Omental fat pad (tissue), 3 donors: ENCODE measurements at regions not wholly inside any gene's neighbourhood (a gene's known extent, or its start where the extent isn't known, plus 50 kb on each side); places are given as distances from the start of the nearest gene placed in this dataset.

ENCODE experiments used
- ATAC-seq: fragments of 150-250 bp; one replicate; pipeline ENCODE4 v1.9.1; 2016; ENCODE audit warnings: mild to moderate bottlenecking, moderate library complexity; ENCODE audit not compliant: low FRiP score
- DNase-seq: peaks from one replicate; pipeline ENCODE4 v3.0.0-alpha.2; 2019; ENCODE audit warnings: low spot score
- TF ChIP-seq, protein P1 (sequence below), 3 donors: fragments of 450-650 bp; IDR thresholded peaks; one replicate each; pipeline ENCODE4 v1.5.1; 2016 to 2017; ENCODE audit warnings: antibody characterized with exemption in 3 of 3, mild to moderate bottlenecking in 3 of 3, moderate library complexity in 2 of 3

DNA sequence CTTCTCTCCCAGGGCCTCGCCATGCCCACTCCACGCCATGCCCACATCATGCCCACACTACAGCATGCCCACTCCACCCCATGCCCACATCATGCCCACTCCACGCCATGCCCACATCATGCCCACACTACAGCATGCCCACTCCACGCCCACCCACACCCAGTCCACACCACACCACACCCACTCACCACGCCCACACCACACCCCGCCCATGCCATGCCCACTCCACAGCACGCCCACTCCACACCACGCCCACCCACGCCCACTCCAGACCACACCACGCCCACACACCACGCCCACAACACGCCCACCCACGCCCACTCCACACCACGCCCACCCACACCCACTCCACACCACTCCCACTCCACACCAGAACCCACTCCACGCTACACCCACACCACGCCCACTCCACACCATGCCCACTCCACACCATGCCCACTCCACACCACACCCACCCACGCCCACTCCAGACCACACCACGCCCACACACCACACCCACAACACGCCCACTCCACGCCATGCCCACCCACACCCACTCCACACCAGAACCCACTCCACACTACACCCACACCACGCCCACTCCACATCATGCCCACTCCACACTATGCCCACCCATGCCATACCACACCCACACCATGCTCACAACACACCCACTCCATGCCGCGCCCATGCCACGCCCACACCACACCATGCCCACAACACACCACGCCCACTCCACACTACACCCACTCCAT is 88.6 kb downstream of the ERMARD start:
- ATAC-seq (no peak), DNase-seq (no peak)
- TF ChIP-seq, protein P1, sequence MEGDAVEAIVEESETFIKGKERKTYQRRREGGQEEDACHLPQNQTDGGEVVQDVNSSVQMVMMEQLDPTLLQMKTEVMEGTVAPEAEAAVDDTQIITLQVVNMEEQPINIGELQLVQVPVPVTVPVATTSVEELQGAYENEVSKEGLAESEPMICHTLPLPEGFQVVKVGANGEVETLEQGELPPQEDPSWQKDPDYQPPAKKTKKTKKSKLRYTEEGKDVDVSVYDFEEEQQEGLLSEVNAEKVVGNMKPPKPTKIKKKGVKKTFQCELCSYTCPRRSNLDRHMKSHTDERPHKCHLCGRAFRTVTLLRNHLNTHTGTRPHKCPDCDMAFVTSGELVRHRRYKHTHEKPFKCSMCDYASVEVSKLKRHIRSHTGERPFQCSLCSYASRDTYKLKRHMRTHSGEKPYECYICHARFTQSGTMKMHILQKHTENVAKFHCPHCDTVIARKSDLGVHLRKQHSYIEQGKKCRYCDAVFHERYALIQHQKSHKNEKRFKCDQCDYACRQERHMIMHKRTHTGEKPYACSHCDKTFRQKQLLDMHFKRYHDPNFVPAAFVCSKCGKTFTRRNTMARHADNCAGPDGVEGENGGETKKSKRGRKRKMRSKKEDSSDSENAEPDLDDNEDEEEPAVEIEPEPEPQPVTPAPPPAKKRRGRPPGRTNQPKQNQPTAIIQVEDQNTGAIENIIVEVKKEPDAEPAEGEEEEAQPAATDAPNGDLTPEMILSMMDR (IDR thresholded peaks at IDR 0.05): no peak

DNA sequence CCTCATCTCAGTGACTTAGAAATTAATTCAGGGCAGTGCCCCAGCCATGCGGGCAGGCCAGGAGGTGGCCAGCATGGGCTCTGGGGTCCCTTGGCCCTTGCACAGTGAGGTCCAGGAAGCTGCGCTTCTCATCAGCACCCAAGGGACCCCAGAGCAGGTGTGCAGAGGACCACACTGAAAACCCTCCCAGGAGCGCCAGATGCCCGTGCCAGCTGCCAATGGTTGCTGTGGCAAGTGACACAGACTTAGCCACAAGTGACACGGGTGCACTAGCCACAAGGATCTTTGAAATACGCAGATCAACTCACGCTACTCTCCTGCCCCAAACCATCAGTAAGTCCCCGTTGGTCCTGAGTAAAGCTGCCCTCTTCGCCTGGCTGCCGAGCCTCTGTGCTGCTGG is 88.1 kb downstream of the ERMARD start:
- DNase-seq: no peak
- TF ChIP-seq, protein P1 (IDR thresholded peaks at IDR 0.05): no peak
- ATAC-seq: no peak

DNA sequence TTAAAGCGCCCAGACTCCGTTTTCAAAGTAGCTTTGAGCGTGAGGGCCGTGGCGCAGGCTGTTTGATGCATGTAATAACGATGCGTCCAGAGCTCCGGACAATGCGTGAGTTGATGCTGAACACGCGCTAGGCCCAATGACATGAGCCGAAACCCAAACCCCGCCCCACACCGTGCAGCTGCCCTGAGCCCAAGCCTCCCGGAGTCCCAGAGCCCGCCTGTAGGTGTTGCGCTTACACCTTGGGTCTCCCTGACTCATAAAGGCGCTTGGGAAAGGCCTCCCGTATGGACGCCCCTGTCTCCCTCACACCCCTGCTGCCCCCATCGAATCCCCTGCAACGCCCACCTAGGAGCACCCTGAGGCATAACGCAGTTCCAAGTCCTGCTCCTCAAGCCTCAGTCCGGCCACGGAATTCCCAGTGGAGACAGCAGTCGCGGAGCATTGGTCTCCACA is 87.6 kb downstream of the ERMARD start:
- TF ChIP-seq, protein P1 (IDR thresholded peaks at IDR 0.05): no peak
- ATAC-seq: no peak
- no peak for DNase-seq

DNA sequence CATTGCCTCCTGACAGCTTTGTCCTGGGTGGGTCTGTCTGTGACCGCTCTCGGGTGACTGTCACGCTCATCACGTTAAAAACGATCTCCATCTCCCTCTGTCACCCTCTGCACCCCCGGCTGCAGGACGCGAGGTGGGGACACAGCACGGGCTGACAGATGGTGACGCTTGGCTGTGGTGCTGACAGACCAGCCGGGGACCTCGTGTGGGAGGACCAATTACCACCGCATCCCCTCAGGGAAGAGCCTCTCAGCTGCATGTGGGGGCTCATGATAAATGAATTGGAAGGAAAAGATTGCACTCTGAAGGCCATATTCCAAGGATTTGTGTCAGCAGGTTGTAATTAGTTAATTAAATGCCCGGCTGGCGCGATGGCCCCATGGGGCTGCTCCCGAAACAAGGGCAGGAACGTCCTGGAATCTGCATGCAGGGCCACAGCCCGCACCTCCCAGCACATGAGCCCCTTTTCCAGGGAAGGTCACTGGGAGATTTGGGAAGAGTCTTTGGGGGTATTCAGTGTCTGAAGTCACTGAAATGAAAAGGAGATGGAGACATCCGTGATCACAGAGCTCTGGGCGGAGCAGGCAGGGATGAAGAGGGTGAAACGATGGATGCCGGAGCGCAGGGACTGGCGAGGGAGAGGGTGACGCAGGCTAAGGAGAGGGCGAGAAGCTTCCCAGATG is 87.1 kb downstream of the ERMARD start:
- ATAC-seq: no peak
- TF ChIP-seq, protein P1 (IDR thresholded peaks at IDR 0.05): no peak
- DNase-seq: no peak

DNA sequence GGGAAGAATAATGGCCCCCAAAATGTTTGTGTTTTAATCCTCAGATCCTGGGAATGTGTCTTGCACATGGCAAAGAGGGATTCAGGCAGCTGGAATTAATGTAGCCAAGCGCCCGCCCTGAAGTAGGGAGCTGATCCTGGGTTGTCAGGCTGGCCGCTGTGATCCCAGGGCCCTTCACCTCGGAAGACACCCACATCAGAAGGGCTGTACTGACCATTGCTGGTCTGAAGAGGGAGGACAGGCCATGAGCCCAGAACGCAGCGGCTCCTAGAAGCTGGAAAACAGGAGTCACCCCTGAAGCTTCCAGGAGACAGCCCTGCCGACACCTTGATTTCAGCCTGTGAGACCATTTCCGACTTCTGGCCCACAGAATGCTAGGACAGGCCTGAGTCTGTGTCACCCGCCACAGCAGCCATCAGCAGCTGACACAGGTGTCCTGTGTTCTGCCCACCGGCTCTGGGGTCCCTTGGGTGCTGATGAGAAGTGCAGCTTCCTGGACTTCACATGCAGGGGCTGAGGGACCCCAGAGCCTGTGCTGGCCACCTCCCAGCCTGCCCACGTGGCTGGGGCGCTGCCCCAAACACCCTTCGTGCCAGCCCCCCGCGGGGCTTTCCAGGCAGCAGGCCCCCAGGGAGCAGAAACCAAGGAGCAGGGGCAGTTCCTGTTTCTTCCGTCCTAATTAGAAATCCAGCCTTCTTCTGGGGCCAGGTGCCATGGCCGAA is 86.3 kb downstream of the ERMARD start:
- DNase-seq: no peak
- TF ChIP-seq, protein P1 (IDR thresholded peaks at IDR 0.05): no peak
- ATAC-seq: no peak

DNA sequence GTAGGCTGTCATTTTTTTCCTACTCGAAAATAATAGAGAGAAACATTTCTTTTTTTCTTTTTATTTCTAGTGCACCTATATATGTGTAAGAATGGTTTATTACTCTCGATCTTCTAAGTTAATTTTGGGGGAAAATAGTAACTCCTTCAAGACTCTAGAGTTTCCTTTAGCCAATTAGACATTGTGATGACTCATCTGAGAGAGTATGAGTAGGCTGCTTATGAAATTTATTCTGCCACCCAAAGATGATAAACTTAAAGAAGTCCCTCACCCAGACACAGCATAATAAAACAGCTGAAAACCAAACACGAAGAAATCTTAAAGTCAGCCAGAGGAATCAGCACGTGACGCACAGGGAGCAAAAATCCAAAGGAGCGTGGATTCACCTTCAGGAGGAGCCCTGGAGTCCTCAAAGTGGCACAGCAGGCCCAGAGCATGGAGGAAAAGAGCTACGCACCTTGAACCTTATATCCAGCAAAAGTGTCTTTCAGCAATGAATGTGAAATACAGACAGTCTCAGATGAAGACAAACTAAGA is 81.9 kb downstream of the ERMARD start:
- ATAC-seq (no peak), DNase-seq (no peak)
- TF ChIP-seq, protein P1 (IDR thresholded peaks at IDR 0.05): no peak
